ENCODE measurements at regions not wholly inside any gene's neighbourhood (a gene's known extent, or its start where the extent isn't known, plus 50 kb on each side); places are given as distances from the start of the nearest gene placed in this dataset.

GRCh38 chr1:118339400-118340124 lies 154.5 kb upstream of the SPAG17 start:
- DNase-seq: no peak

GRCh38 chr1:118338936-118339335 lies 153.9 kb upstream of the SPAG17 start:
- DNase-seq: no peak

GRCh38 chr1:118337346-118337745 lies 152.3 kb upstream of the SPAG17 start:
- no peak for DNase-seq

GRCh38 chr1:118335331-118335732 lies 150.3 kb upstream of the SPAG17 start:
- no peak for DNase-seq

- no peak for DNase-seq
These were observed 149.5 kb upstream of the SPAG17 start for GRCh38 chr1:118334506-118334905.

GRCh38 chr1:118333601-118334210 lies 148.7 kb upstream of the SPAG17 start:
- no peak for DNase-seq

- no peak for DNase-seq
These were observed 142.1 kb upstream of the SPAG17 start for GRCh38 chr1:118326960-118327629.

- no peak for DNase-seq
These were observed 140.7 kb upstream of the SPAG17 start for GRCh38 chr1:118325550-118326225.

- DNase-seq: no peak
These were observed 138.2 kb upstream of the SPAG17 start for GRCh38 chr1:118323246-118323645.

- no peak for DNase-seq
These were observed 137.3 kb upstream of the SPAG17 start for GRCh38 chr1:118322331-118322730.

- DNase-seq: no peak
These were observed 136.8 kb upstream of the SPAG17 start for GRCh38 chr1:118321840-118322239.

GRCh38 chr1:118317842-118318614 lies 133.0 kb upstream of the SPAG17 start:
- no peak for DNase-seq

- no peak for DNase-seq
These were observed 121.8 kb upstream of the SPAG17 start for GRCh38 chr1:118306851-118307250.

GRCh38 chr1:118304722-118305359 lies 119.8 kb upstream of the SPAG17 start:
- no peak for DNase-seq

- no peak for DNase-seq
These were observed 118.5 kb upstream of the SPAG17 start for GRCh38 chr1:118303534-118303933.

GRCh38 chr1:118303064-118303463 lies 118.0 kb upstream of the SPAG17 start:
- no peak for DNase-seq

- no peak for DNase-seq
These were observed 117.1 kb upstream of the SPAG17 start for GRCh38 chr1:118302145-118302544.

GRCh38 chr1:118300808-118301207 lies 115.8 kb upstream of the SPAG17 start:
- peak; percentile 18 for DNase-seq

GRCh38 chr1:118298397-118298796 lies 113.4 kb upstream of the SPAG17 start:
- no peak for DNase-seq

GRCh38 chr1:118297521-118297920 lies 112.5 kb upstream of the SPAG17 start:
- no peak for DNase-seq

GRCh38 chr1:118294875-118295642 lies 110.0 kb upstream of the SPAG17 start:
- no peak for DNase-seq

GRCh38 chr1:118291661-118292060 lies 106.6 kb upstream of the SPAG17 start:
- DNase-seq: no peak
